Stimulated activated CD4-positive, alpha-beta T cell treated with anti-CD3 and anti-CD28 coated beads, Interleukin-12 subunit alpha, Interleukin-12 subunit beta, amount 100 ng/mL, for 4 hours (primary cell): ENCODE measurements at regions not wholly inside any gene's neighbourhood (a gene's known extent, or its start where the extent isn't known, plus 50 kb on each side); places are given as distances from the start of the nearest gene placed in this dataset.
"Not testable (repeated sequence)": the region's sequence is repeated elsewhere in the genome, so short reads cannot be mapped to it uniquely, and the experiment has no call there.

Source experiments
- DNase-seq: peaks from one replicate; pipeline ENCODE4 v3.0.0-alpha.2; 2020

DNA sequence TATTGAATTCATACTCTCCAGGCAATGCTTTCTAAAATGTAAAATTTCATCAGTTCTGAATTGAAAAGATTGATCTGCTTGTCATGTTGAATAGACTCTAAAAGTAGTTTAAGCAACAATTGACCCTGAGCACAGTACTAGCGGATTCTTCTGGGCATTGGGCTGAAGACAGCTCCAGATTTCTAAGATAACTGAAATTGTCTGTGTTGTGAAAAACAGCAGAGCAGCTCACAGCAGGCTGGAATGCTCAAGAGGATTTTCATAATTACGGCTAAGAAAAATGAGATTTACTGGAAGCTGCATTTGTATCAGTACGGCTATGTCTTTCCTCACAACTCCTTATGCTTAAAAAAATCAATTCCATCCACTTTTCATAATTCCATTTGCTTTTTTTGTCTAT, 373.7 kb downstream of the HACE1 start:
- no peak for DNase-seq

GRCh38 chr6:104484626-104485025, 375.1 kb downstream of the HACE1 start:
- DNase-seq: no peak

GRCh38 chr6:104484191-104484590, 375.5 kb downstream of the HACE1 start:
- no peak for DNase-seq

GRCh38 chr6:104483225-104483834, 376.4 kb downstream of the HACE1 start:
- no peak for DNase-seq

DNA sequence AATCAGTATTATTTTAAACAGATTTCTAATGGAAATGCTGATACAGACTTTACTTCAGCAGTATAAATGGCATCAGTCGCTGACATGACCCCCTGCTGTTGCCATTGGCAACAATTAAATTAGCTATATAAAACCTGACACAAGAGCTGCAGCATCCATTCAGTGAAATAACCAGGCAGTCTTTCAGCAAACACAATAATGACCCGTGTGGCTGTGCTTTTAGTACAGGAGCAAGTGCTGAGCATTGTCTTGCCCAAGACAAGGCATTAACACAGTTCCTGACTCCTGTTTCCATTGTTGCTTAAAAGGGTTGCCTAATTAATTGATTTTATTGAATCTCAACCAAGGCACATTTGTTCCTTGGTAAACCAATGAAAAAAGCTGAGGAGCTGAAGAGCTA, 382.1 kb downstream of the HACE1 start:
- DNase-seq: no peak

- no peak for DNase-seq
Observed at GRCh38 chr6:104473021-104473429, 386.7 kb downstream of the HACE1 start.

GRCh38 chr6:104472021-104472901, 387.5 kb downstream of the HACE1 start:
- DNase-seq: no peak

- no peak for DNase-seq
Observed at GRCh38 chr6:104466306-104466705, 393.4 kb downstream of the HACE1 start.

- DNase-seq: no peak
Observed at GRCh38 chr6:104462811-104463599, 396.7 kb downstream of the HACE1 start.

DNA sequence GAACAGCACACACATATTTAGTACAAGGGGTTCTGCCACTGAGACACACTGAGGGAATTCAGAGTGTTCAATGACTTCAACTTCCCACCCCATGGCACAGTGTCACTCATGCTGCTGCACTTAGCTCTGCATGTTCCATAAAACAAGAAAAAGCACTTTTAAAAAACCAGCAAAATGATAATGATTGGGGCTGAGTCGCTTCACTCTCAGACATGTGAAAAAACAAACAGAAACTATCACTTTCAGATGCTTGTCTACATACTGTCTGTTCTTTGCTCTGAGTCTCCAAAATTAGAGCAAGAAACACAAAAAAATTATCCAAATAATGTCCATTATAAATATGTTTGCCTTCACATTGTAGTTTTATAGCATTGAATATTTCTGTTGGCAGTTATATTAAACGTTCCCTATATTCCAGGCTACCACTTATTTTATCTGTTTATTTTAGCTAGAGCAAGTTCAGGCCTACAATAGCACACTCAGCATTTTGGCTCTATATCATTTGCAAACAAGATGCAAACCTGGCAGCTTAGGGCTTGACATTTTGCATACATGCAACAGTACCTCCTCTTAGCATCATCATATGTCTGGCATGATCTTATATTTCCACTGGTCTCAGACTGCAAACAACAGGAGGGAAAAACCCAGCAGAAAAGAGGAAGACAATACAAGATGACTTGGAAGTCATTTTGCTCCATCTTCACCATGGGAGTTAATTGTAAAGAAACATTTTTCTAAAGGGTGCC, 398.8 kb downstream of the HACE1 start:
- no peak for DNase-seq

GRCh38 chr6:104459543-104459942, 400.2 kb downstream of the HACE1 start:
- no peak for DNase-seq

DNA sequence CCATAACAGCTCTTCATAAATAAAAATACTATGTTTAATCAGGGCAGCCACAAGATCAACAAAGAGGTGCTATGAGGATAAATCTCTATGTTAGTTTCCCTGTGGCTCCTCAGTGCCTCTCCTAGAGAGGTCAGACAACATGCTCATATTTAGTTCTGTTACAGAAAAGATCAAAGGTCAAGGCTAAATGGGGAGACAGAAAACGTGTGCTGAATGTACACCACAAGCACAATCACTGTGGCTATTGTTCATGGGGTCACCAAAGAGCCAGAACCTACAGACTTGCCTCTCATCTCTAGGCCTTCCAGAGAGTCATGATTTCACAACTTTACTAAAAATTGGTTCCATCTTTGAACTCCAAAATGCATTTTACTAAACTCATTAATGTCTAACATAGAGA, 409.8 kb downstream of the HACE1 start:
- no peak for DNase-seq

- DNase-seq: not testable (repeated sequence)
Observed at GRCh38 chr6:104446101-104447080, 413.3 kb downstream of the HACE1 start.

- no peak for DNase-seq
Observed at GRCh38 chr6:104434519-104434918, 425.2 kb downstream of the HACE1 start.

GRCh38 chr6:104431096-104431495, 428.6 kb downstream of the HACE1 start:
- no peak for DNase-seq

DNA sequence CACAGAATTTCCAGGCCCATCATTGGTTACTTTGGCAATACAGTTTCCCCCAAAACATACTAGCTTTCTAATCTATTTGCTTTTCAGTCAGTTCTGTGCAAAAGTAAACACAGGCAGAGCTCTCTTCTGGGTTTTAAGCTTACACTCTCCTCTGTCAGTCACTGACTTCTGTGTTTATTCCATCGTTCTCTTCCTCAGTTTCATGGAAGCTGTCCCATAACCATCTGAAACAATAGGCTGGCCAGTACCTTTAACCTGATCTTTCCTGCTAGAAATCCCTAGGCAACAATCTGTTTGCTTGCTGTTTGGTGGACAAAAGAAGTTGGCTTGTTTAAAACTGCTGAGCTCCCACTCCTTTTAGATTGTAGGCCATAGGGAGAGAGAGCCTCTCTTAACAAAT, 431.5 kb downstream of the HACE1 start:
- DNase-seq: no peak

- DNase-seq: no peak
Observed at GRCh38 chr6:104423691-104424090, 436.0 kb downstream of the HACE1 start.

- DNase-seq: no peak
Observed at GRCh38 chr6:104421650-104422049, 438.1 kb downstream of the HACE1 start.

DNA sequence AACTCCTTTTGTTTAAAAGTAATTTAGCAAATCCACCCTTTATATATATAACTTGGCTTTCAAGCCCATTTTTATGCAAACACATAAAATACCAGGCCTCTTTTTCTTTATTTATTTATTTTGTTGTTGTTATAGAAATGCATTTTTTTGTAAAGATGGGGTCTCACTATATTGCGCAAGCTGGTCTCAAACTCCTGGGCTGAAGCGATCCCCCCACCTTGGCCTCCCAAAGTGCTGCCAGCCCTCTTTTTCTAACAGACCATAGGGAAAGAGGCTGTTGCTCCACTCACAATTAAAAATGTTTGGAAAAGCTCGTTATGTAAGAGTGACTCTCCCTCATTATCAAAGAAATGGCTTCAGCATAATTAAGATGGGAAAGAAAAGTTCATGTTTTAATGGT, 440.9 kb downstream of the HACE1 start:
- no peak for DNase-seq

- DNase-seq: no peak
Observed at GRCh38 chr6:104418125-104418524, 441.6 kb downstream of the HACE1 start.

DNA sequence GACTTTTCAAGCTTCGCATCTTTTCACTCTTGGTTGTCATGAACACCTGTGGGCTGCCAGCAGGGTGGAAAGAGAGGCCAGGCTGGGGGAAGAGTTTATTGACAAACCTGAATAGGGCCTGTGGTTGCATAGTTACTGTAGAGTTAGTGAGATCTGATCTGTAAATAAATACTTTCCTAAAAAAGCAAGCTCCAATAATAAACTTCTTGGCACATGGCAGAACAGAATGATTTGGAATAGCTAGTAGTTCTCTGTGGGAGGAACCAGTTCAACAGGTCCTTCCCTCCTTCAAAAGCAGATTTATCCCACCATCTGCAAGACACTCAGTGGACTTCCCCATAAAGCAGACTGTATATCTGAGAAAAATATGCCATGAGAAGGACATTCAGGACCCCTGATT, 445.0 kb downstream of the HACE1 start:
- DNase-seq: no peak

DNA sequence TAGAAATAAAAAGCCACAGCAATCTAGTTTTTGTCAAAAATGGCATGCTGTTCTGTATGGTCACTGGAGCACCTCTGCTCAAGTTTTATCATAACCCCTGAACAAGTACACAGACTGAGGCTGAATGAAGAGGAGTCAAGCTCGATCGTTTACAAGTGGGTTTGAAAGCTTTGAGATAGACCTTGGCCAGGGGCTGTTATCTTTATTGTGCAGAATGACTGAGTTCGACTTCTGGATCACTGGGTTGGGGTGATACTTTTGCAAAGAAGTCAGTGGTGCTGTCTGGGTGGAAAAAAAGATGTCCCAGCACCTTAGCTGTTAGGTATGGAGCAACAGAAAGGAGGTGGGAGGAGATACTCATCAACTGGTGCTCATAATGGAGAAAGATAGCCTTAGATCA, 446.0 kb downstream of the HACE1 start:
- DNase-seq: no peak
